ENCODE measurements at regions not wholly inside any gene's neighbourhood (a gene's known extent, or its start where the extent isn't known, plus 50 kb on each side); places are given as distances from the start of the nearest gene placed in this dataset.

DNA sequence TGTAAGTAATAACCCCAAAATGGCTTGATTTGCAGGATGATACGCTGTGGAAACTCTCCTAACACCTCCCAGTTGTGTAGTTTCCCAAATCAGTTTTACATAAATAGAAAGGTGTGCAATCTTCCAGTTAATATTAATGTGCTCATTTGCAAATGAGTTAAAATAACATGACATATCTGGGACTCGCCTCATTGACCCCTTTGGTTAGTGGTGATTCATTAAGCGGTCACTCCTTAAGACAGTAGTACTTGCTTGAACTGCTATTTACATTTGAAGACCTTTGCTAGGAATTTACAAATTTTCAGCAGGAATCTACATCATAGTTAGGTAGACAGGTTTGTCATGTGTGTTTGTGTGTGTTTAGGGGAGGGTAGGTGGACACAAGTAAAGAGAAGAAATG is 1367.7 kb upstream of the CELF4 start:
- TF ChIP-seq CTCF (conservative IDR thresholded peaks at IDR 0.05; ENCODE audit: low read depth in 2 of 2) (no peak), REST (IDR thresholded peaks at IDR 0.05; ENCODE audit: unreplicated experiment) (no peak)

Data from GM23338 (cell line).